Amniotic stem cell (primary cell): ENCODE measurements at regions not wholly inside any gene's neighbourhood (a gene's known extent, or its start where the extent isn't known, plus 50 kb on each side); places are given as distances from the start of the nearest gene placed in this dataset.

Experiments
- DNase-seq: peaks from one replicate; lab custom pipeline; 2025; lab: John Stamatoyannopoulos, UW

DNA sequence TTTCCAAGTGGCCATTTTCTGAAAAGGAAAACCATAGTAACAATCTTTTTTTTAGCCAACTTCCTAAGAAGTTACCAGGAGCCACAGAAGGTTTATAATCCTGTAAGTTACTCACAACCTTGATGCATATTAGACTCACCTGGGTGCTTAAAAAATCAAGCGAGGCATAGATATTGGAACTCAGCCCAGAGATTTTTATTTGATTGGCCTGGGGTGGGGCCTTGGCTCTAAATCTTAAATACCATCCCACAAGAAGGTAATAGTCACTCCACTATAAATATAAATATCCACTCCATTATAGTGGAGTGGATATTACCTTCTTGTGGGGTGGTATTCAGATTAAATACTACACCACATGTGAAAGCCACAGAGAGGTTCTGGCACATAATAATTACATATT is 429.6 kb downstream of the RFC3 start:
- DNase-seq, result no peak

DNA sequence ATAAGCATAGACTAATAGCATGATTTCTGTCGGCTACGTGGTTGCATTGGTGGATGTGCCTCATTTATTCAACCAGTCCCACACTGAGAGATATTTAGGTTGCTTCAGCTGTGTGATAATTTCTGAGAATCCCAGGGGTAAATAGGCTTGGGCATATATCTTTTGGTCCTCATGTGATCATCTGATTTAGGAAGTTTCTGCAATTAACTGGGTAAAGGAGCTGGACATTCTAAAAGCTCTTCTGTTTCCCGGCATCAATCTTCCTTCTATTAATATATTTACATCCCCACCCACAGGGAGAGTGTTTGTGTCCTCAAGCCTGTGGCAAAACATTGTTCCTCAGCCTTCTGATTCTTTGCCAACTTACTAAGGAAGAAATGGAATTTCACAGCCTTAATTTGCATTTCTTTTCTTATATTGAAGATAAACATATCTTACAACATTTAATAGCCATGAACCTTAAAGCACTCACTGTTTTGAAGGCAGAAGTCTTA is 431.6 kb downstream of the RFC3 start:
- no peak for DNase-seq

GRCh38 chr13:34250151-34250670 is 432.3 kb downstream of the RFC3 start:
- no peak for DNase-seq

DNA sequence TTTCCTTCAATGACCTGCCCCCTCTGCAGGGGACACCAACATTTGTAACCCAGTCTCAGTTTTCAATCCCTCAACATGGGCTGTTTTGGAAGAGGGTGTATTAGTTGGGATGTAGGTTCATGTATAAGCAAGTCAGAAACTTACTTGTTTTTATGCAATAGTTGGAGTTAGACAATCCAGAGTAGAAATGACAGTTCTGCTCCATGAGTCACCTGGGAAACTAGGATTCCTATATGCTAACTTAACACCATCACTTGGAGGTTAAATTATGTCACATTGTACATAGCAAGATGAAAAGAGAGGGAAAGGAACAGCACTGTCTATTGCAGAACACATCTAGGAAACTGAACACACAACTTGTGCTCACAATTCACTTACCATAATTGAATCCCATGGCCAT is 436.4 kb downstream of the RFC3 start:
- no peak for DNase-seq

DNA sequence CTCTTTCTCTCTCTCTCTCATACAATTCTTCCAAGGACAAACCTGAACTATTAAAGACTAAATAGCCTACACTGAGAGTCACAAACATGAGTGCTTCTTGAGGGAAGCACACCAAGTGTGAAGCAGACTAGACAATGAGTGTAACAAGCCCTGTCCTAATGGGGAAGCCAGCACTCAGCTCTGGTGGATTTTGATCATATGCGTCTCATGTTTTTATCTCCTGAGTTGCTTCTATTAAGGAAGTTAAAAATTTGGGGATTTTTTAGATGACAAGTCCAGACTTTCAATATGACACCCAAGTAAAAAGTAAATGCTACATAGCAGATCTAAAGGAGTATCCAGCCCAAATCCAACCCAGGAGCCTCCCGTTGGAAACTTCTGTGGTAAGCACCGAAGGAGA is 437.8 kb downstream of the RFC3 start:
- DNase-seq, result no peak

- DNase-seq, result no peak
Measured at GRCh38 chr13:34256236-34256635, 438.3 kb downstream of the RFC3 start.

GRCh38 chr13:34257966-34258365 is 440.0 kb downstream of the RFC3 start:
- no peak for DNase-seq

DNA sequence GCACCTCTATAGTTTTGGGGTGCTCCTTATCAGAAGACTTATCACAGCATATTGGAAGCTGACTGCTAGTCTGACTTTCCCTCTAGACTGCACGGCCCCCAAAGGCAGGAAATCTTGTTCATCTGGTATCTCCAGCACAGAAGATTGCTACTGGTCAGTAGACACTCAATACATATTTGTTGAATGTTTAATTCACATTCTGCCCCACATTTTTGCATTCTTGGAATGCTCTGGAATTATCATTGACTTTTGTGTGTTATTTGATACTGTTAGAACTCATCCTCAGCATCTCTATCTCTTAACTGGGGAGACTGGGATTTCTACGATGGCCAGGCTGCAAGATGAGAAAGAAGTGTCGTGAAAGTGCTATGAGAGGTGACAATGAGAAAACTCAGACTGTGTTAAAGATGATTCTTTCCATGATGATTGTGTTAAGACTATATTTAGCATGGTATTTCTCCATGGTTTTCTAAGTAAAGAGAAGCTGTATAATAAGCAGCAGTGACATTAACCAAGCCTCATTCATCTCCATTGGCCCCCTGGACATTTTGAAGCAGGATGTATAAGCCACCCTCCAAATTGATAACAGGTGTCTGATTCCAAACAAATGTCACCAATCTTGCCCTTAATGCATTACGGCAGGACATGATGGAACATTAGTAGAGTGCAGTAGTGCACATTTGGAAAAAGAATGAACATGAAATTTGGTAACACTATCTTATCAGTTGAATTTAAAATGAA is 440.9 kb downstream of the RFC3 start:
- no peak for DNase-seq

DNA sequence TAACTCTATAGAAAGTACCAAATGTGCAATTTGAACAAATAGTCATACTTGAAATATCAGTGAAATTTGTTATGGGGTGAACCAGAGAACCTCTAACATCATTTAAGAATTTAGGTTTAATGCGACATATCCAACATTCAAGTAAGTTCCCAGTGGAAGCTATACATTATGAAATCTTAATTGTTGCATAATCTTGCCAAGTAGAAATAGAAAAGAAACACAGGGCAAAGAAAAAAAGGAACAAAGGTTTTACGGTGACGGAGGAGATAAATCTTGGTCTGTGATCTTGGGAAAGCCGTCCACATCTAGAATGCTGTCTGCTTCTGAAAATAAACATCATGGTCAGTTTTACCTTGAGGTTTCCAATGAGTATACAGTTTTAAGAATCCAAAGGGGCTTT is 445.7 kb downstream of the RFC3 start:
- no peak for DNase-seq

- DNase-seq, result no peak
Measured at GRCh38 chr13:34265046-34265679, 447.2 kb downstream of the RFC3 start.

DNA sequence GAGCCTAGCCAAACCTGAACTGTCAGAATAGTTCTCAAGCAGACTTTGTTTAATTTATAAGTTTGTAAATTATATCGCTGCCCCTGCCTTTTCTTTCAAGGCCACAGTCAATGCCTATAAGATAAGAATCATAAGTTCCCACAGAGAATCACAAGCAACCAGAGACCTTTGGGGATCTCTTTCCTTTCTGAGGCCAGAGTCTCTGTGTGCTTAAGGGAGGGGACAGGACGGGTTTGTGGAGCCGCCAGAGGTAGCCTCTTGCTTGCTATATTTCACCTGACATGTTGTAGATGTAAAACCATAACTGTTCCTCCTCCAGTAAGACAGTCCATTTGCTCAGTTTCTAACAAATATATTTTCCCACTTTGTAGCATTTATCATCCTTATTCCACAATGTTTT is 458.8 kb downstream of the RFC3 start:
- DNase-seq, result no peak

DNA sequence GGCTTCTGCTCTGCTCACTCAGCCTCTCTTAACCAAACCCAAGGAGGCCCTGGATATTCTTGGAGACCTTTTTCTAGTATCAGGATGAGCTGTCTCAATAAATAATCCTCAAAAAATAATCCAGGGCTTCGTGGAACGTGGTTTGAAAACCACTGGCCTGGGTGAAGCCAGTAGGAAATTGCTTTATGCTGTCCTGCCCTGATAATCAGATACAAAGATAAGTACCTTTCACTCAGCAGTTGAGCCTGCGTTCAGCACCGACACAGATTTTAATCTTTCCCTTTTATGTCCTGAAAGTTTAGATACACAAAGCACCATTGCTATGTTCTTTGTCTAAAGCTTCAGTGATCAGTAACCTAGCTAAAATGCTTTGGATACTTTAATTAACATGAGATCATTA is 460.0 kb downstream of the RFC3 start:
- DNase-seq, result no peak

GRCh38 chr13:34278780-34279179 is 460.8 kb downstream of the RFC3 start:
- DNase-seq, result no peak

GRCh38 chr13:34290661-34291060 is 472.7 kb downstream of the RFC3 start:
- DNase-seq, result no peak

GRCh38 chr13:34294483-34295129 is 476.7 kb downstream of the RFC3 start:
- DNase-seq, result no peak

DNA sequence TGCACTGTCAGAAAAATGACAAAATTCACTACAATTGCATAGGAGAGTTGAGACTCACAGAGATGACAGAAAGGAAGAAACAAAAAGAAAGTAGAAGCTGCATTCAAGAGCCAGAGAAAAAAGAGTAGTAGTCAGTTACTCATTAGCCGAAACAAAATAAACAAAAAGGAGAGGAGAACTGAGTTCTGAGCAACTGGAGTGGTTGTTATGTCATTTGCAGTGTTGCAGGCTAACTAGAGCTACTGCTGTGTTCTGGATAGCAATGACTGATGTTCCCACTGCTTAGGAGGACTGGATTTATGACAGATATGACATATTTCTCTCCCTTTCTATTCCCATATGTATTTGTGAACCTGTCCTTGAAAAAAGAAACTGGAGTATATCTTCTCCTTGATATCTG is 482.6 kb downstream of the RFC3 start:
- no peak for DNase-seq

DNA sequence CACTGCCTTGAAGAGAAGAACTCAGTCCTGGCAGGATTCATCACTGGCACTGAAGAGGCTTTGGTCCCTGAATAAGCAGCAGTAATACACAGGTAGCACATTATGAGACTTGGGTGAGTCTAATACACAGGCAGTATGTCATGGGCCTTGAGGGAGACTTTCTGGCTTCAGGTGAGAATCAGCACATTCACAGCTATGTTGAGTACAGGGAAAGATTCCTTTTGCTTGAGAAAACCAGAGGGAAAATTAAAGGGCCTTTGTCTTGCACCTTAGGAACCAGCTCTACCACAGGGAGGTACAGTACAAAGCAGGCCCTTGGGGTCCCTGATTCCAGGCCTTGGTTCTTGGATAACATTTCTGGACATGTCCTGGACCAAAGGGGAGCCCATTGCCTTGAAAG is 484.6 kb downstream of the RFC3 start:
- no peak for DNase-seq

DNA sequence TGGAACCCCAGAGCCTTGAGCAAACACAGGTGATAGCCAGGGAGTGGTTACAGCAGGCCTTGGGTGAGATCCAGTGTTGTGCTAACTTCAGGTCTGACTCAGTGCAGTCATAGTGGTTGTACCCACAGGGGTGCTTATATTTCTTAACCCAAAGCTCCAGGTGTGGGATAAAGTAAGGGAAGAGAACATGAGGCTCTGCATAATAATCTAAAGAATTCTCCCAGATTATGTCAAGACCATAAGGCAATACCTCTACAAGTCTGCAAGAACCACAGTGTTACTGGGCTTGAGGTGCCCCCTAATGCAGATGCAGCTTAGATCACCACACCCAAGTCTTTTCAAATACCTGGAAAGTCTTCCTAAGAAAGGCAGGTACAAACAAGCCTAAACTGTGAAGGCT is 485.4 kb downstream of the RFC3 start:
- DNase-seq, result no peak

GRCh38 chr13:34307607-34308006 is 489.7 kb downstream of the RFC3 start:
- DNase-seq, result no peak

DNA sequence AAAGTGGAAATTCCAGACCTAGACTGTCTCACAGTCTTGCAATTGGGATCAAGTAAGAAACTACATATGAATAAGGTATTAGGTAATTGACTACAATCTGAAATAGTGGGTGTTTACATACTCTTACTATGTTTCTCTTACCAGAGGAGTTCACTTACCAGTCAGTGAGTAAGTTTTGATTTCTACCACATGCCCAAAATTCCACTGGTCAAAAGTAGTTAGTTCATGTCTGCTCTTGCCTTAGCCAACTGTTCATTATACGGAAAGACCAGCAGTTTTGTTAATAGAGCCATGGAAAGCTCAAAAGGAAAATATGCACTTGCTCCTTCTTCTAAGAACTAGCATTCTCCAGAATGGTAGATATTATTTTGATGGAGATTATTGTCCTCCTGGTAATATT is 490.8 kb downstream of the RFC3 start:
- DNase-seq, result no peak

GRCh38 chr13:34310539-34310938 is 492.6 kb downstream of the RFC3 start:
- no peak for DNase-seq

DNA sequence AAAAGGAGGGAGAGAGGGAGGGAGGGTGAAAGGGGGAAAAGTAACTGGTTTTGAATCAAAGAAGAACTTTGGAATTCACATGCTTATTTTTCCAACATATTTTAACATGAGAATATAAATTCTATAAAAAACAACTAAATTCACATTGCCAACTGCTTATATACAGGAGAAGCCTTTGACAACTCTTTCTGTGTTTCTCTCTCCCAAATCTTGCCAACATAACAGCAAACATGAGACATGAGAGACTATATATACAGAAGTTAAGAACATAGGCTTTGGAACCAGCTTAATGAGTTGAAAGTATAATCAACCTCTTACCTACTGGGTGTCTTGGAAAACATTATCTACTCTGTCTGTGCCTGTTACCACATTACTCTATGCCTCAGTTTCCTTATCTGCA is 493.3 kb downstream of the RFC3 start:
- no peak for DNase-seq

DNA sequence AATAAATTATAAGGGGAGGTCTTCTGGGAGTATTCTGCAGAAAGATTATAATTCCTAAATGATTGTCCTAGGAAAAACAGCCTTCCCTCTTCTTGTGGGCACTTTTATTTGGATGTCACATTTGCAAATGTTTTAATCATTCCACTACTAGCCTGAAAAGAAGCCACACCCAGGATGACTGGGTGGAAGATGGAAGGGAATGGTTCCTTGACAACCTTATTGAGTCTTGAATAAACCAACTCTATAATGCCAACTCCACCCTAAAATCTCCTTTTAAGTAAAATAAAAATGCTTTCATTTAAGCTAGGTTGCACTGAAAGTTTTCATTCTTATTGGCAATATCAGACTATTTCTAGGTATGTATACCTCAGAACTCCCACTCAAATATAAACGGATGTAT is 494.6 kb downstream of the RFC3 start:
- DNase-seq, result no peak
